ENCODE measurements at regions not wholly inside any gene's neighbourhood (a gene's known extent, or its start where the extent isn't known, plus 50 kb on each side); places are given as distances from the start of the nearest gene placed in this dataset.

DNA sequence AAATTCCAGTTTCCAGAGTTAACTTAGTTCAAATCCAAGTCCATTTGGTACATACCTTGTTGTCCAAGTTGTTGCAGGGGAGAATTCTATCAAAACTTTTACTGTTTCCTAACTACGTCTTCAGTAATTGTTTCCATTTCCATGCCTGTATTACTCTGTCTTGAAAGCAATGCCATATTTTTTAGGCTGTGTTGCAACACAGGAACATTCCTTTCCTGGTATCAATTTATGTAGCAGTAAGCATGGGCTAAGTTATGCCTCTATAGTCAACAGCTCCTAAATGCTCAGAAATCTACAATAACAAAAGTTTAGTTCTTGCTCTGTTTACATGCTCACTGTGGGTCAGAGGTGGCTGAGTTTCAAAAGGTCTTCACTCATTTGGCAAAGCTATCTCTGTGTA lies 1943.8 kb upstream of the PIK3C3 start:
- no peak for DNase-seq

DNA sequence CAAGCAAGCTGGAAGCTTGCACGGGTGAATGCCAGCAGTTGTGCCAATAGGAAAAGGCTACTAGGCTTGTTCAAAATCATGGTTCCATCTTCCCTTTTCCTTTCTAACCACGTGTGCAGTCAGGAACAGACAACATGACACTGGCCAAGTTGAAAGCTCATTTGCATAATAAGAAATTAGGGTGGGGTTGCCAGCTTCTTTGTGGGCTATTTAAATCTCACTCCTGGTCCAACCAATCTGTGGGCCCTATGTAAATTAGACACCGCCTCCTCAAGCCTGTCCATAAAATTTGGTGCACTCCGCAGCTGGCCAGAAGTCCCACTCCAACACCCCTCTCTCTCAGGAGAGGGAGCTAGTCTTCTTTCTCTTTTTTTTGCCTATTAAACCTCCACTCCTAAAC lies 1948.4 kb upstream of the PIK3C3 start:
- peak; percentile 23 for DNase-seq

DNA sequence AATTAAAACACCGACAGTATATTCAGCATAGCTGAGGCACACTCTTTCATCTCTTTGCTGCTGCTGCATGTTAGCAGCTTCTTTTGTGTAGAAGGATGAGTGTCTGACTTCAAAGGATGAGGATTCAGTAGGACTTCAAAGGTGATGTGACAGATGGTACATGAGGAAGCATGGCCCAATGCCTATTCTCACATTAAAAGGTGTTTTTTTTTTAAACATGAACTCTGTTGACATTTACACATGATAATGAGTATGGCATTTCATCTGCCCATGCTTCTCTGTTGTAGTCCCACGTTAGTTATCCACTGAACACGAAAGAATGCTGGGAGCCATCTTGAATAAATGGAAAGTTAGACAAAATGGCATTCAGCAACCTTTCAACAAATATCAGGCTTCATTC lies 1950.8 kb upstream of the PIK3C3 start:
- no peak for DNase-seq

DNA sequence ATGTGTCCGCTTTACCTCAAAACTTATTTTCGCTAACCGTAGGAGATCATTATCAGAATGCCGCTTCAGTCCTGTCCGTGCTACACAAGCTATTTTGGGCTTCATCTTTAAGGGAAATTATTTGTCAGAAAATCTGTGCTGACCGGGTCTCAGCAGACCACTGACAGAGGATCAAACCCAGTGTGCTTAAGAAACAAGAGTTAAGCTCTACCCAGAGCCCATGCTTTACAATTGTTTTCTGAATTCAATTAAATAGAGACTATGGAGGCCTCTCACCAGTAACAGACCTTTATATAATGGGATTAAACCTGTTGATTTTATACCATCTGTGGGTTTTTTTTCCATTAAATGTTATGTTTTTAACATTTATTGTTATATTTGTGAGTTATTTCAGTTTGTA lies 1956.7 kb upstream of the PIK3C3 start:
- no peak for DNase-seq

DNA sequence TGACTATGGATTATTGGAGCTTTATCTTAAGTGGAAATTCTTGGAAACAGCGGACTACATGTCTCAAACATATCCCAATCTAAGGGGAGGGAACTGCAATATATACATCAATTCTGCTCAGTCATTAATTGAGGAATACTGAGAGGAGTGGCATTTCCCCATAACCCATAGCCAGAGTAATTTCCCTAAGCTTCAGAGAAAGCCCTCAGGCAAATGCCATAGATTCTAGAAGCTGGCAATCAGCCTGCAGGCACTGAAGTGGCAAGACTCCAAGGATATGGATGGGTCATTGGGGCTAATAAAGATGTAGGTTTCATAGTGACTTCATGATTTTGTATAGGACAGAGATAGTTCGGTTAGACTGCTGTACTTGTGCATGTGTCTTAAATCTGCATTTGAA lies 1960.5 kb upstream of the PIK3C3 start:
- no peak for DNase-seq

DNA sequence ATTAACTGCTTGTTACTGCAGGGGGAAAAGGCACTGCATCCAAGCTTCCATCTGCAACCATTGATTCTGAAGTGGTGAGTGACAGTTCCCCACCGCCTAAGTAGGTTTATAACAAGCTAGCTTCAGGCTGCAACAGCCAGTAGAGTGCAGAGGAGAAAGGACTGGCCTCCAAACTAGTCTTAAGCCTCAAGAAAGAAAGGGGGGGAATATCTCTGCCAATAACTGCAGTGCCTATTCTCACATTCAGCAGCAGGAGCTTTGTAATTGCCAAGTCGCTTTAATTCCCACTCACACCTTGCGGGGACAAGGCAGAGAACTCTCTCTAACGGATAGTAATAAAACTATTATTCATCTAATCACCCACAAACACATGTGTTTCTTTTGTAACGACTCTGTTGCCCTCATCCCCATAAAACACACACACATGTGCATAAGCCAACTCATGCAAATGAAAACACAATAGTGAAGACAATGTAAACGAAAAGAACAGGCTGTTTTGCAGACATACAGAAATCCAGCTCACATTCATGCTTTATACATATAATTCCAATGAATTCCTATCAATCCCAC lies 1963.3 kb upstream of the PIK3C3 start:
- no peak for DNase-seq

DNA sequence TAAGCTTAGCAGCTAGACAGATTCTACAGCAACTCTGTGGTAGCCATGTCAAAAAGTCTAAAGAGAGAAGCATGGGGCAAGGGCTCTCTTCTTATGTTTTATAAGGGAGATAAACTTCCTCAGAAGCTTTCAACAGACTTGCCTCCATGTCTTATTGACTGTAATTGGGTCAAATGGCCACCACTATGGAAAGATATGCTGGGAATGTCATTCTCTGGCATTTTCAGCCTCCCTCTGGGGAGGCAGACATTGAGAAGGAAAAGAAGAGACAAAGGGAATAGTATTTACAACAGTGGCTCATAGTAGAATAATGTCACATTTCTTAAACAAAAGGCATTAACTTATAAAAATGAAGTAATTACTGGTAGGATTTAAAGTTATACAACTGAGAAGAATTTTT lies 1964.5 kb upstream of the PIK3C3 start:
- no peak for DNase-seq

DNA sequence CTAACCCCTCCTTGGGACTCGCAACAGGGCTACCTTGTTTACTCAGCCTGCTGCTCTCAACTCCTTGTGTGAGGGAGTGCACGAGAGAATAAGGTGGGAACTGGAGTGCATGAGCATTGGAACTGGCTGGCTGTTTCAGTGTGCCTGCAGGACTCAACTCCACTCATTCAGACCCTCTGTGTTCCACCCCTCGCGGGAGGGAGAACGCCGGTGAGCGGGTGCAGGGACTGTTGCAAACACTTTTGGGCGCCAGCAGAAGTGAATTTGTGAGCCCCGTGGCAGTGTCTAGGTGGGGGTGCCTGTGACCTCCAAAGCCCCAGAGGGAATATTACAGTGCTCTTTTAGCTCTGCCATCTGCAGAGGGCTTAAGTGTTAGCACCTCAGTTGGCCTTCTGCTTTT lies 1978.3 kb upstream of the PIK3C3 start:
- DNase-seq, result no peak

DNA sequence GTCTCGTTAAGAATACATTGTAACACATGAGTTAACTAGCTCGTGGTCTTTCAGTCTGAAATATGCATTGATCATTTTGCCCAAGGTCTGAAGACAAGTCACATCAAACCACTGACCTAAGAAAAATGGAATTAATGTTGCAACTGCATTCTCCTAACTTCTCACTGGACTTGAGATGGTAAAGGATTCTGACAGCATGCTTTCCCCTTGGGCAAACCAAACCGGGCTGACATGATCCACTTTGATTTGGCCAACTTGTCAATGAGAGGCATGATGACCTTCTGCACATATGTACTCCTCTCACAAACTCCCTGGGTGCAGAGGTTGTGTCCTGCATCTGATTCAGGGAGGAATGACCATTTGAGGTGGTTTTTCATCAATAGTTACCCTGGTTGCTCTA lies 1982.5 kb upstream of the PIK3C3 start:
- no peak for DNase-seq

DNA sequence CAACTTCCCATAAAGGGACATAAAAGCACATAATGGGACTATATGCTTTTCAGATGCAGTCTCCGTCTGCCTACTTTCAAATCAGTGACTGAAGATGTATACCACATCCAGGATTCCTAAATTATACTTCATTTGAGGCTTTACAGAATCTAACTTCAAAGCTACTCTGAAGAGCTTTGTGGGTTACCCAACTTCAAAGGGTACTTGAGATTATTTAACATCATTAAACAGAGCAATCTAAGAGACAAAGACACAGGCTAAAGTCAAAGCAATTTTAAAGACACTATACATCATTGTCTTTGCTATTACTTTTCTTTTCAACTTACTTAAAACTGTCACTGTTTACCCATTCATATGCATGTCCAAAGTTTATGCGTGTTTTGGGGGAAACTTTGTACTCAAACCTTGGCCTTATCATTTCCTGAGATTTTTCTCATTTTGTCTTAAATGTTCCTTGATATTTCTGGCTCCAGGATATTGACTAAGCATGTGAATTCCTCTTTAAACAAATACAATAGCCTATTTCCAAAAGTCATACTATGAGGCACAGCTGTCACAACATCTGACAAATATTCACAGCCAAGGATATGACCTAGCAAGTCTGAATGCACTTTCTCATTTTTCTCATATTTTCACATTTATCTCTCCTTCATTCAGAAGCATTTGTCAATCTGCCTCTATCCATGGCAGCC lies 1985.1 kb upstream of the PIK3C3 start:
- peak; percentile 19 for DNase-seq

DNA sequence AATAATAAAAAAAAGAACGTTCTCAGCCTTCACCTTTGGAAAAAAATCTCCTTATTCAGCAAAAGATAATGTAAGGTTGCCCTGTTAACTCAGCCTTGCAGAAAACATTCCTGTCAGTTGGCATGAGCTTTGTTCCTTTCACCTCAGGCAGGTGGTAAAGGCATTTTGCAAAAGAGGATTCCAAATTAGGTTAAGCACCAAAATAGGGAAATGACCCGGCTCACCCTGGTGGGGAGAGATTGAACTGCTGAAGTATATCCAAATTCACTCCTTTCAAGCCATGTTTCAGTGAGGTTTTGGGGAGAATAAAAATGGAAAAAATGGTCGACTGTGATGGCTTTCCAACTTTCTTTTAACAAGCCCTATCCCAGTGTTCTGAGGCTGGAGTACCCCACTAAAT lies 1988.8 kb upstream of the PIK3C3 start:
- no peak for DNase-seq

DNA sequence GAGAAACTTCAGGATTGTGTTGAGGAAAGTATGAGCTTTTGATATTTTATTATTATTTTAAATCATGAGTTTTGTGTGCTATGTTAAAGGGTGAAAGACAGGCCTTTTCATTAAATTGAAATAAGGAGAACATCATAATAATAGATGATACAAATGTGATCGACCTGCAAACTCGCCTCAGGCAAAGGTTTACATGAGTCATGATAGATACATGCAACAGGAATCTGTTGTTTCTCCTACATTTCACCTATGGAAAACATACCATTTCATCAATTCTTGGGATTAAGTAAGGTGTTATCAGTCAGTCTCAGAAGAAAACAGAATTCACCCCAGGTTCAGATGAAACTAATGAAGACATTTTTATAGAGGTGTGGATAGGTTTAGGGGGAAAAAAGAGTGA lies 1992.5 kb upstream of the PIK3C3 start:
- DNase-seq, result no peak

DNA sequence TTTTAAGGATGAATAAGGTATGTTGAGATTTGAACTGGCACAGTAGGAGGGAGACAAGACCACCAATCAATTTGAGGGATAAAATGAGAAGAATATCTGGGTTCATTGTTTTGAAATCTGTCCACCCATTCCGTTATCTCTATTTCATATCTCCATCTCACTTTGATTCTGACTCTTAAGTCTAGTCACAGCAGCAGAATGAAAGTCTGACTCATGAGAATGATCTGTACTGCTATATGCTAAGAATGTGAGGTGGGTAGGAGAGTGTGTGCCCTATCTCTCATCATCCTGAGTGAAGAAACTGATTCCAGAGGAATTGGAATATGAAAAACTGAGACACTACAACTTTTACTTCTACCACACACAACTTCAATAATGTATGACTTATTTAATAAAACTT lies 1994.5 kb upstream of the PIK3C3 start:
- peak; percentile 69 for DNase-seq

DNA sequence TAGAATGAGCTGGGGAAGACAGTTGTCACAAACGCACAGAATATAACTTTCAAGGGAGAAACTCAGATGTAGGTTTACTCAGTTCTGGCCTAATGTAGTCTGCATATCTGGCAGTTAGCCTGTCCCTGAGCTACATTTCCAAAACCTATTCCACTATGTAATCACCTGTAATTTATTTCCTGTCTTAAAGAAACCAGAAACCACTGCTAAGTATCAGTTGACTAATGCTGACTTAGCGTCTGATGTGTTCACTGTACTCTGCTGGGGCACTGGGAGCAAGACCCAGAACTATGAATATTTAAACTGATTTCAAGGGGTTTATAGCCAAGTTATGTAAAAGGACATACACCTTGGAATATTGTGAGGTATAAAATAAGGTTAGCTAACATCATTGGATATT lies 1995.2 kb upstream of the PIK3C3 start:
- peak; percentile 42 for DNase-seq

DNA sequence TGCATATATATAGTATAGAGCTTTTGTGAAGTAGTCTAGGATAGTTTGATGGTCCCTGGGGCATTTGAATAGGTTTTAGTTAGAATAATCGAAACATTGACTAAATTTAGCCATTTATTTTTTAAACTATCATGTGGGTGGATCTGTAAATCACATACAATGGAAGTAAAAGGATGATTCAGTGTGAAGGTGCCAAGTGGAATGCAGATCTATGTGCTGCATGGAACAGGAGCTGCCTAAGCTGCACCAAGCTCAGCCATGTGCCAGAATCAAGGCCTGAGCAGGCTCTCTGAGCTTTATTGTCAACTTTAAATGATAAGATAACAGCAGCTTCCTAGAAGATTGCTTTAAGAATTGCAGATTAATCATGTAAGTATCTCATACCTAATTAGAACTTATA lies 1996.2 kb upstream of the PIK3C3 start:
- DNase-seq, result no peak

DNA sequence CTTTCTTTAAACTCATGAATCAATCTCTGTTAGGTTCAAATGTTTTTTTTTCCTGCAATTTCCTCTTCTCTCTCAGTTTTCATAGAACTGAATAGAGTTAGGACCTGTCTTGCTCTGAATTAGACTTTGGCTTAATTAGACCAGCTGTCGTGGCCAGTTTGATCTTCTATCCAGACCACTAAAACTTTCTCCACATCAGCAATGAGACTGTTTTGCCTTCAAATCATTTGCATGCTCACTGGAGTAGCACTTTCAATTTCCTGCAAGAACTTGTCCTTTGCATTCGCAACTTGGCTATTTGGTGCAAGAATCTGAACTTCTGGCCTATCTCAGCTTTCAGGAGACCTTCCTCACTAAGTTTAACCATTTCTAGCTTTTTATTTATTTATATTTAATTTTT lies 2002.2 kb upstream of the PIK3C3 start:
- DNase-seq, result no peak

DNA sequence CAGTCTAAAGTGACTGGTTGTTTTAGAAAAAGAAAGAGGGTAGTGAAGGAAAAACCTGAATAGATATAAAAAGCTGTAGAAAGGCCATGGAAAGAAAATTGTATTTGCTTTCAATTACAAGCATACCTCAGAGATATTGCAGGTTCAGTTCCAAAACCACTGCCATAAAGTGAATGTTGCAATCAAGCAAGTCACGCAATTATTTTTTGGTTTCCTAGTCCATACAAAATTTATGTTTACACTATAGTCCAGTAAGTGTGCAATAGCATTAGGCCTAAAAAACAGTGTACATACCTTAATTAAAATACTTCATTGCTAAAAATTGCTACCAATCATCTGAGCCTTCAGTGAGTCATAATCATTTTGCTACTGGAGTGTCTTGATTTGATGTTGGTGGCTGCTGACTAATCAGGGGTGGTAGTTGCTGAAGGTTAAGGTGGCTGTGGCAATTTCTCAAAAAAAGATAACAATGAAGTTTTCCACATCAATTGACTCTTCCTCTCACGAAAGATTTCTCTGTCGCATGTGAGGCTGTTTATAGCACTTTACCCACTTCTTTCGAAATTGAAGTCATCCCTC lies 2003.8 kb upstream of the PIK3C3 start:
- peak; percentile 55 for DNase-seq

DNA sequence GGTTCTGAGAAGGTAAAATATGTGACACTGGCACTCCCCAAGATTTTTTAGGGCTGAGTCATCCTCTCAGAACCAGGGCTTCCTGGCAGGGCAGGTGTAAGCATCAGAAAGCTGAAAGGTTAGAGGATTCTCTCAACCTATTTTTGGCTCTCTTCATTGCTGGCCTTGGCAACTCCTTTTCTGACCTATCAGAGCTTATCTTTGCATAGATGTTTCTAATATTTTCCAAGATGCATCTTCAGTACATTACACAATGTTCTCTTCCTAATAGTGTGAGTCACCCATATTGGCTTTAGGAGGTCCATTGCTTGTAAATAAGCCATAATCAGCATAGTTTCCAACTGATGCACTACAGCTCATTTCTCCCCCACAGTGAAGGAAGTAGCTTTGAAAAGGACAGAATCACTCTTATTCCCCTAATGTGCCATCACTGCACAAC lies 2008.4 kb upstream of the PIK3C3 start:
- peak; percentile 95 for DNase-seq

DNA sequence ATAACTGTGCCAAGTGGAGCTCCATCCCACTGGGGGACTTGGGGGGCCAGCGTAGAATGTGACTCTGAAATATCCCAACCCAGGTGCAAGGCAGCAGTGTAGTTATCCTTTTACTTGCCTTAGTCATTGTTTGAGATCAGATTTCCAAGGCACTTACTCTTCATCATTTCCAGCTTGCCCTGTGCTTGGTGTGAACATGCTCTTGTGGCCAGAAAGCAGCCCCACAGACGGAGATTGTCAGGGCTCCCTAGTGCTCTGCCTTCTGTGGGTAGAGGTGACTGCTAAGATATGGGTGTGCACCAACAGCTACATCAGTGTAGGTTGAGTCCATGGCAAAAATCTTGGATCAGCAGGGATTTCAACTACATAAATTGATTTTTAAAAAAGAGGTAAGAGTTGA lies 2010.0 kb upstream of the PIK3C3 start:
- DNase-seq, result no peak

DNA sequence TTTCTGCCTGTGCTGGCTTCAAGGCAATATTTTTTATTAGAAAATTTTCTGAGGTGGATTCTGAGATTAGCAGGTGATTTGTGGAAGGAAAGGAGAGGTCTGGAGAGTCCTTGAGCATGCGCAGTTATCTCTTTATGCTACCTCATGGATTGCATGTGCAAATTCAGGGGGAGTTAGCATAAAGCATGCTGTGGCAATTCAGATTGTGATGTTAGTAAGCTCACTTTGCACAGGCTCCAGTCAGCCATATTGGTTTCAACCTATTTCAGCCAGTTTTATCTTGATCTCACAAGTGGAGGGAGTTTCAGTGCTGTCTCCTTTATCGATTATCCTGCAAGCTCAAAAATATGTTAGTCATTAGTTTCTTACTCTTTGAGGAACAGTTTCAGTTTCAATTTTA lies 2012.3 kb upstream of the PIK3C3 start:
- DNase-seq, result no peak

DNA sequence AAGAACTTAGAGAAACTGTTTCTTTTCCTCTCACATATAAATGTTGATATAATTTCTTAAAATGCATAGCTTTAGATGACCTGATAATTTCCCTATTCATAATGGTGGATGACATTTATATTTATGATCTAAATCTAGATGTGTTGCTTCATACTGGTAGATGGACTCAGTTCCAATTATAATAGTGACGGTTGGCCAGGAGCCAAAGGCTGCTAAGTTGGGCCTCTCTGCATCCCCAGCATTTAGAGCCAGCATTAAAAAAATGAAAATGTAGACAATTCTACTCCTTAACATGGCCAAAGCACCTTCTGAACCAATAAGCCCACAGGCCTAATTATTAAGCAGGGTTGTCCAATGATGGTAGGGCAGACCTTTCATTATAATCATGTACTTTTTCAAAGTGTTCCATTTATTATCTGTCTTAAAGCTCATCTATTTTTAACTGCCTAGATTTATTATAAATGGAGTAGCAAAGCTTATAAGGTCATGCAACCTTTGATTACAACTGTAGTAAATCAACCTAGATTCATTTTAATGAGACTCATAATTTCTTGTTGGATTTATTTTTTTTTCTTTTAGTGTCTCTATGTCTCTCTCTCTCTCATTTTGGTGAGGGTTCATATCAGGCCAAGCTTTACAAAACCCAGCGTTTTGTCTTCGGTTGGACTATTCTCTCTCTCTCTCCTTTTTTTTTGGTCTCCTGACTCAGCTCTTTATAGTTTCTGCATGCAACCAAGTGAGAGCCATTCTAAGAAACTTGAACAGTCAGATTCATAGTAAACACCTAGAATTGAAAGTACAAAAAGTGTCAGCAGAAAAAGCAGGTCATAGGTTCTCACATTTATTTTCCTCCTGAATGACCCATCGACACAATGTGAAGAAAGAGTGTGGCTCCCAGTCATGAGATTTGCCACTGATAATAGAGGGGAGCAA lies 2016.1 kb upstream of the PIK3C3 start:
- DNase-seq, result no peak

DNA sequence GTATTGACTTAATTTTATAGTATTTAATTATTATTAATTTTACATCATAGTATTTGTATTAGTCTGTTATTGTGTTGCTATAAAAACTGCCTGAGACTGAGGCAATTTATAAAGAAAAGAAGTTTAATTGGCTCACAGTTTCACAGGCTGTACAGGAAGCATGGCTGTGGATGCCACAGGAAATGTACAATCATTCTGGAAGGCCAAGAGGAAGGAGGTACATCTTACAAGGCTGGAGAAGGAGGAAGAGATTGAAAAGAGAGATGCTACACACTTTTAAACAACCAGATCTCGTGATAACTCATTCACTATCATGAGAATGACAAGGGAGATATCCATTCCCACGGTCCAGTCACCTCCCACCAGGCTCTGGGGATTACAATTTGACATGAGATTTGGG lies 2019.4 kb upstream of the PIK3C3 start:
- DNase-seq, result no peak

DNA sequence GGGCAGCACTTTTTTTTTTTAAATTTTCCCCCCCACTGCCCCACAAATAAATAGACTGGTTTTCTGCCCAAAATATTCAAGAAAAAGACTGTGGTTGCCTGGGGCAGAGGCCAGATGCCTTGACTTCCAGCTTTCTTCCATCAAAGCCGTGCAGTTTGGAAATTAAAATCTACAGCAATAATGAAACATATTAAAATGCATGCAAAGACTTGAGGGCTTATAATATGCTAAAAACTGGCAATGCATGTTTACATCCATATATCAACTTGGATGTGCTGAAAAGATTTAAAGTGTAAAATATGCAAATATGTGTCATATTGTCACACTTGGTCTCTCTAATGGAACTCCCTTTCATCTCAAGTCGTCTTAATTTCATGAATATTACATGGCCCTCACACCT lies 2036.2 kb upstream of the PIK3C3 start:
- no peak for DNase-seq
